Nephron (organoid): ENCODE measurements at regions not wholly inside any gene's neighbourhood (a gene's known extent, or its start where the extent isn't known, plus 50 kb on each side); places are given as distances from the start of the nearest gene placed in this dataset.

Source experiments
- H3K27ac Mint-ChIP-seq, 3 experiments: 2 replicates each; pipeline ENCODE4 v1.8.0; 2020; ENCODE audit warnings: mixed read lengths in 3 of 3, mild to moderate bottlenecking in 2 of 3, moderate library complexity in 1 of 3
- H3K27me3 Mint-ChIP-seq: 2 replicates; pipeline ENCODE4 v1.8.0; 2021; ENCODE audit warnings: low read depth, mild to moderate bottlenecking, moderate library complexity, mixed read lengths
- H3K36me3 Mint-ChIP-seq: 2 replicates; pipeline ENCODE4 v1.8.0; 2020; ENCODE audit warnings: low read depth, mixed read lengths
- H3K4me1 Mint-ChIP-seq: 2 replicates; pipeline ENCODE4 v1.8.0; 2020; ENCODE audit warnings: mixed read lengths
- H3K4me3 Mint-ChIP-seq, 3 experiments: 2 replicates each; pipeline ENCODE4 v1.8.0; 2020; ENCODE audit warnings: mild to moderate bottlenecking in 3 of 3, mixed read lengths in 3 of 3, moderate library complexity in 2 of 3
- H3K9me3 Mint-ChIP-seq: 2 replicates; pipeline ENCODE4 v1.8.0; 2020; ENCODE audit warnings: mixed read lengths
- TF ChIP-seq, protein P1 (sequence below), 3 experiments: fragments of 200-600 bp; sonication (generic); IDR thresholded peaks; one replicate each; pipeline ENCODE4 v1.5.0; 2021; ENCODE audit warnings: antibody characterized with exemption in 3 of 3; ENCODE audit not compliant: unreplicated experiment in 3 of 3

DNA sequence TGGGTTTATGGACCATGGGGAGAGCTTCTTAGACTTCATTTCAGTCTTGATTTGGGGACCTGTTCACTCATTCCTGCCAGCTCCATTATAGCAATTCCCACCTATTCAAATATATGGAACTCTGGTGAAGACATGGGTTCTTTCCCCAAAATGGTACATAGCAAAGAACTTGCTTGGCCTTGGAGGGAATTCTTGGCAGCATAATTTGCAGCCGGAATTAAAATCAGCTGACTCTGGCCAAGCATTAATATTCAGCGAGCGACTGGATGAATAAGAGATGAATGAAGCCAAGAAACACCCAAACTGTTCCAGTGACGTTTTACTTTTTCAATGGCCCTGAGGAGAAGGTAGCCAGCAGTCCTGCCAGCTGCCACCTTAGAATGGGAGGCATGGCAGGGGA lies 88.4 kb upstream of the SOX1 start:
- Mint-ChIP-seq H3K36me3 (peaks cover 10% of the 10 kb centered on the region), H3K4me3 (no peak overlapping the region), H3K27ac (no peak overlapping the region), H3K27me3 (peaks cover 70% of the 10 kb centered on the region), H3K4me1 (peaks cover 16% of the 10 kb centered on the region), H3K9me3 (no peaks in the 10 kb centered on the region)
- TF ChIP-seq, protein P1, sequence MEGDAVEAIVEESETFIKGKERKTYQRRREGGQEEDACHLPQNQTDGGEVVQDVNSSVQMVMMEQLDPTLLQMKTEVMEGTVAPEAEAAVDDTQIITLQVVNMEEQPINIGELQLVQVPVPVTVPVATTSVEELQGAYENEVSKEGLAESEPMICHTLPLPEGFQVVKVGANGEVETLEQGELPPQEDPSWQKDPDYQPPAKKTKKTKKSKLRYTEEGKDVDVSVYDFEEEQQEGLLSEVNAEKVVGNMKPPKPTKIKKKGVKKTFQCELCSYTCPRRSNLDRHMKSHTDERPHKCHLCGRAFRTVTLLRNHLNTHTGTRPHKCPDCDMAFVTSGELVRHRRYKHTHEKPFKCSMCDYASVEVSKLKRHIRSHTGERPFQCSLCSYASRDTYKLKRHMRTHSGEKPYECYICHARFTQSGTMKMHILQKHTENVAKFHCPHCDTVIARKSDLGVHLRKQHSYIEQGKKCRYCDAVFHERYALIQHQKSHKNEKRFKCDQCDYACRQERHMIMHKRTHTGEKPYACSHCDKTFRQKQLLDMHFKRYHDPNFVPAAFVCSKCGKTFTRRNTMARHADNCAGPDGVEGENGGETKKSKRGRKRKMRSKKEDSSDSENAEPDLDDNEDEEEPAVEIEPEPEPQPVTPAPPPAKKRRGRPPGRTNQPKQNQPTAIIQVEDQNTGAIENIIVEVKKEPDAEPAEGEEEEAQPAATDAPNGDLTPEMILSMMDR (IDR thresholded peaks at IDR 0.05; ENCODE audit: unreplicated experiment in 3 of 3), result no peak

DNA sequence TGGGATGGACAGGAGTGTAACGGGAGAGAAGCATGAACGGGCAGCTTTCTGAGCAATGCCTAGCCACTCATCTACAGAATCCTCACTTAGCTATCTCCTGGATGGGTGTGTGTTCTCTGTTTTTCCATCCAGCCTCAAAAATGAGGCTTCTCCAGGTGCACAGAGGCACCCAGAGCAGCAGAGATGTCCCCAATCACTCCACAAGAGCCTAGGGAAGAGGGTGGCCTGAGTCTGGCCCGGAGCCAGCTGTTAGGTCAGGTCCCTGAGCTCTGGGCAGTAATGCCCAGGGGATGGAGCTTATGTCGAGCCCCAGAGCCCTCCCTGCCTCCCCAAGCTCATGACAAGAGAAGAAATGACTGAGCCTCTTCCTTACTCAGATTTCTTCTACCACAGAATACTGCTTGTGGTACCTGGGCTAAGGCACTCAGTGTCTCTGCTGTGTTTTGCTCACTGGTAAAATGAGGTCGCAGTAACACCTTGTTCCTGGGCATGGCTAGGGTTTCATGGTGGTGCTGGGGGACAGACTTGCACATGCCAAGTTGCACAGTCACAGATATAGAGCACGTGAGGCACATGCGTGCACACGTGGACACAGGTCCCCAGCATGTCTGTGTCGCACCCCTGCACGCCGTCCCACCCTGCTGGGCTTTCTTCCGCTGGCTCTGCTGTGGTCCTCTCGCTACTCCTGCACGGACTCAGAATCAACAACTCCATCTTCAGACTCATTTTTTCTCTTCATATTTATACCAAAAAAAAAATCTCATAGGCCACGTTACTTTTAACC lies 86.6 kb upstream of the SOX1 start:
- Mint-ChIP-seq H3K4me3 (no peak overlapping the region), H3K27ac (no peak overlapping the region), H3K9me3 (no peaks in the 10 kb centered on the region), H3K36me3 (peaks cover 1% of the 10 kb centered on the region), H3K4me1 (peaks cover 5% of the 10 kb centered on the region), H3K27me3 (peaks cover 53% of the 10 kb centered on the region)
- TF ChIP-seq, protein P1 (IDR thresholded peaks at IDR 0.05; ENCODE audit: unreplicated experiment in 3 of 3), result no peak

DNA sequence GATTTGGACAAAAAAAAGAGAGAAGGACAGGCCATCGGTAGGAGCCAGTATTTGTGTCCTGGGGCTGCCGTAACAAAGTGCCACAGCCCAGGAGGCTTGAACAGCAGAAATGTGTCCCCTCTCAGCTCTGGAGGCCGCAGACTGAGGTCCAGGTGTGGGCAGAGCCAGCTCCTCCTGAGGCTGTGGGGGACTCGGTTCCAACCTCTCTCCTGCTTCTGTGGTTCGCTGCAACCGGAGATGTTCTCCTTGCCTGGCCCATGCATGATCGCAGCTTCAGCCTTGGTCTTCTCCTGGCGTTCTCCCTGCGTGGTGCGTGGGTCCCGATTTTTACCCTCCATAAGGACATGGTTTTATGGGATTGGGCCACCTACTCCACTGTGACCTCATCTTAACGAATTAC lies 85.9 kb upstream of the SOX1 start:
- TF ChIP-seq, protein P1 (IDR thresholded peaks at IDR 0.05; ENCODE audit: unreplicated experiment in 3 of 3), result no peak
- Mint-ChIP-seq H3K4me3 (no peak overlapping the region), H3K27ac (no peak overlapping the region), H3K27me3 (peaks cover 47% of the 10 kb centered on the region), H3K4me1 (peaks cover 5% of the 10 kb centered on the region), H3K9me3 (no peaks in the 10 kb centered on the region), H3K36me3 (no peaks in the 10 kb centered on the region)

DNA sequence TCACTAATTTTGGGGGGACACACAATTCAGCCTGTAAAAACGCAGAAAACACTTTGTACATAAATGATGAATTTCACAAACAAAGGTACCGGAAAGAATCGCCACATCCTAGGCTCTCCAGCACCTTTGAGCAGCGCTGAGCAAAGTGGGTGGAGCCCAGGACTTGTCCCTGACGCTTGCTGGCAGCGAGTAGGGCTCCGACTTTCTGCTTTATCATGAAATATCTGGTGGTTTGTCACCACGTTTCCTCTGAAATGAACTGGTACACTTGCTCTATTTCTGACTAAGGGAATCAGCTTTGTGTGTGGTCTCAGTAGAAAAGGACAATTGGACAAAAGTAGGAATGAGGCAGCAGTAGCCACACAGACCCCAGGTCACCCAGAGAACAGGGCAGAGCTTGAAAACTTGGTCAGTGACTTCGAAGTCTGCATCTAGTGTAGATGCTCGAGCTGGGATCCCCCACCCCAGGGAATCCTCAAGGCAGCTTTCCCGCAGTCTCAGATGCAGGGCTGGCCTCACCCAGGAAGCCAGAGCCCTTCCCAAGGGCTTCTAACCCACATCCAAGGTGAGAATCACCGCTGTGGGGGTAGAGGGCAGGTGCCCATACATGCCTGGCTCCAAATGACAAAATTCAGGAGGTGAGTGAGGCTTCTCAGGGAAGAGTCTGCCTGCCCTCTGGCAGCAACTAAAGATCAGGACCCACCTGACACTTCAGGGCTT lies 85.3 kb upstream of the SOX1 start:
- TF ChIP-seq, protein P1 (IDR thresholded peaks at IDR 0.05; ENCODE audit: unreplicated experiment in 3 of 3), result no peak
- H3K4me3 Mint-ChIP-seq, result no peak overlapping the region
- H3K9me3 Mint-ChIP-seq, result no peaks in the 10 kb centered on the region
- no peaks in the 10 kb centered on the region for H3K36me3 Mint-ChIP-seq
- peaks cover 43% of the 10 kb centered on the region for H3K27me3 Mint-ChIP-seq
- H3K4me1 Mint-ChIP-seq, result peaks cover 4% of the 10 kb centered on the region
- H3K27ac Mint-ChIP-seq, result no peak overlapping the region

DNA sequence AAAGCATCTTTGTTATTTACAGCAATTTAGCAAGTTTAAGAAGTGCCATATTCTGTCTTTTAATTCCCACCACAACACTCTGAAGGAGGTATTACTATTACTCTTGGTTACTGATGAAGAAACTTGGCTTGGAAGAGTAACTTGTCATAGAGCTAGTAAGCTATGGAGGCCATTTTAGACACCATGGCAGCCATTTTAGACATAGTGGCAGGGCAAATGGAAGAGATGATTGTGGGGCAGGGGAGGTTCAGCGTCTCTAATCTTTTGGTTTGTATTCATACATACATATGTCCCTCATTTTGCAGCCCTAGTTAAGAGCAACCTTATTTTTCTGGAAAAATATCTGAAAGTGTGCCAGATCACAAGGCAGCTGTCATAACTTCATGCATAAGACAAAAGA lies 82.6 kb upstream of the SOX1 start:
- no peak overlapping the region for H3K27ac Mint-ChIP-seq
- no peak overlapping the region for H3K4me3 Mint-ChIP-seq
- H3K36me3 Mint-ChIP-seq, result no peaks in the 10 kb centered on the region
- TF ChIP-seq, protein P1 (IDR thresholded peaks at IDR 0.05; ENCODE audit: unreplicated experiment in 3 of 3), result no peak
- H3K4me1 Mint-ChIP-seq, result no peaks in the 10 kb centered on the region
- H3K27me3 Mint-ChIP-seq, result peaks cover 35% of the 10 kb centered on the region
- peaks cover 8% of the 10 kb centered on the region for H3K9me3 Mint-ChIP-seq
